ENCODE measurements at regions not wholly inside any gene's neighbourhood (a gene's known extent, or its start where the extent isn't known, plus 50 kb on each side); places are given as distances from the start of the nearest gene placed in this dataset.

DNA sequence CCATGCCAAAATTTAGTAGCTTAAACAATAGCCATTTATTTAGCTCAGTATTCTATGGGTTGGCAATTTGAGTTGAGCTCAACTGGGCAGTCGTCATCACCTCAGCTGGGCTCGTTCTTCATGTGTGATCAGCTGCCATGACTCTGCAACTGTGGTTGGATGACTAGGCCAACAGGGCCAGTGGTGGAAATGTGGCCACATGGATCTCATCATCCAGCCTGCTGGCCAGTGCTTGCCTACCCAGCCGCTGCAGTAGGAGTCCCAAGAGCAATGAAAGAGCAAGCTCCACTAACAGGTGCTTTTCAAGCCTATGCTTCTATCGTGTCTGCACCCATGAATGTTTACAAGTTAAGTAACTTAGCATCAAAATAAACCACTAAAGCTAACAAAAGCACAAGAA, 158.0 kb downstream of the ATPSCKMT start:
- dilution Hi-C loops (cut with HindIII; ENCODE audit: low sequenced_read_pairs, unreplicated experiment): no loop called here

More for the DNA sequence above, 158.0 kb downstream of the ATPSCKMT start:
- ATAC-seq (ENCODE audit: low read depth) (no peak), DNase-seq (no peak)
- in situ Hi-C loops (cut with MboI; ENCODE audit: low sequenced_read_pairs) (no loop called here), intact Hi-C loops (cut with micrococcal nuclease) (no loop called here)
- no peak overlapping the region for H2BK20ac ChIP-seq (ENCODE audit: low read depth, low read length)
- H3K4me1 ChIP-seq (ENCODE audit: control insufficient read depth, insufficient read depth, low read length): no peaks in the 10 kb centered on the region
- no peak overlapping the region for H3K56ac ChIP-seq (ENCODE audit: extremely low read depth, insufficient read depth, low read length)
- no peak overlapping the region for H3K18ac ChIP-seq (ENCODE audit: low read depth, low read length)
- no TSS peak for BruUV-seq (replicated peaks)
- no peak overlapping the region for H4K91ac ChIP-seq (ENCODE audit: insufficient read depth, low read depth, low read length)
- WGBS, 2 experiments (ENCODE audit: extremely low coverage in 2 of 2, insufficient read length in 1 of 2): no CpG with 5 or more reads among the region's 4 CpGs
- H2AK5ac ChIP-seq (ENCODE audit: low read depth, low read length): no peak overlapping the region
- H2BK15ac ChIP-seq (ENCODE audit: low read depth, low read length): no peak overlapping the region
- CTCF ChIA-PET: interaction anchor here (0.5 to 0.6 kb wide), 3 partner anchors 114 to 1236 kb away, joined by 3 to 5 read pairs (median 4); no protein-coding TSS in a partner anchor
- H2BK5ac ChIP-seq (ENCODE audit: low read depth, low read length, poor library complexity, severe bottlenecking): no peak overlapping the region
- no peak overlapping the region for H3K4me3 ChIP-seq (ENCODE audit: insufficient read depth, low read depth, low read length)
- no peak overlapping the region for H3K9ac ChIP-seq (ENCODE audit: low read depth, low read length)
- no peak overlapping the region for H2BK120ac ChIP-seq (ENCODE audit: low read depth, low read length)
- H4K8ac ChIP-seq (ENCODE audit: low read depth in 2 of 2, low read length in 2 of 2): no peak overlapping the region
- TF ChIP-seq, protein P1, sequence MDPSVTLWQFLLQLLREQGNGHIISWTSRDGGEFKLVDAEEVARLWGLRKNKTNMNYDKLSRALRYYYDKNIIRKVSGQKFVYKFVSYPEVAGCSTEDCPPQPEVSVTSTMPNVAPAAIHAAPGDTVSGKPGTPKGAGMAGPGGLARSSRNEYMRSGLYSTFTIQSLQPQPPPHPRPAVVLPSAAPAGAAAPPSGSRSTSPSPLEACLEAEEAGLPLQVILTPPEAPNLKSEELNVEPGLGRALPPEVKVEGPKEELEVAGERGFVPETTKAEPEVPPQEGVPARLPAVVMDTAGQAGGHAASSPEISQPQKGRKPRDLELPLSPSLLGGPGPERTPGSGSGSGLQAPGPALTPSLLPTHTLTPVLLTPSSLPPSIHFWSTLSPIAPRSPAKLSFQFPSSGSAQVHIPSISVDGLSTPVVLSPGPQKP (IDR thresholded peaks at IDR 0.05; ENCODE audit: borderline replicate concordance, low read depth, low read length): no peak
- TF ChIP-seq BHLHE40 (IDR thresholded peaks at IDR 0.05; ENCODE audit: low read depth, low read length) (no peak), CTCF (conservative IDR thresholded peaks at IDR 0.05; ENCODE audit: low read depth, low read length) (no peak), RAD21 (IDR thresholded peaks at IDR 0.05; ENCODE audit: low read length) (no peak), MAZ (IDR thresholded peaks at IDR 0.05; ENCODE audit: borderline replicate concordance, low read depth, low read length) (no peak), RFX5 (IDR thresholded peaks at IDR 0.05; ENCODE audit: low read depth, low read length) (no peak), CEBPB (IDR thresholded peaks at IDR 0.05; ENCODE audit: low read depth, low read length) (no peak), MAFK (IDR thresholded peaks at IDR 0.05; ENCODE audit: low read depth, low read length) (no peak), SMC3 (IDR thresholded peaks at IDR 0.05; ENCODE audit: low read depth, low read length) (no peak), NFE2L2 (IDR thresholded peaks at IDR 0.05; ENCODE audit: low read depth, low read length) (no peak), MXI1 (IDR thresholded peaks at IDR 0.05; ENCODE audit: borderline replicate concordance, low read depth, low read length) (no peak)
- no peak overlapping the region for H3K14ac ChIP-seq (replicated peaks; ENCODE audit: low read depth, low read length)
- H3K4me2 ChIP-seq (ENCODE audit: low read depth, low read length): no peak overlapping the region
- POLR2A ChIA-PET (ENCODE audit: unreplicated experiment): no interaction called here
- H4K20me1 ChIP-seq (ENCODE audit: insufficient read depth, low read length): no peaks in the 10 kb centered on the region
- H3K9me1 ChIP-seq (ENCODE audit: insufficient read depth, low read length): no peaks in the 10 kb centered on the region
- peaks cover 1% of the 10 kb centered on the region; the same call in 1 of the 2 replicates for H3K27me3 ChIP-seq (ENCODE audit: control insufficient read depth, insufficient read depth, low read length)
- H3K27ac ChIP-seq (ENCODE audit: insufficient read depth, low read length): no peak overlapping the region
- no peak overlapping the region for H3K4ac ChIP-seq (ENCODE audit: low read depth, low read length)
- H3K36me3 ChIP-seq (ENCODE audit: control insufficient read depth, insufficient read depth, low read length): no peaks in the 10 kb centered on the region
- no peak overlapping the region for H2AFZ ChIP-seq (replicated peaks; ENCODE audit: low read length, poor library complexity)
- H3K79me1 ChIP-seq (ENCODE audit: low read depth in 1 of 2, low read length in 2 of 2): no peaks in the 10 kb centered on the region
- H3K23ac ChIP-seq (ENCODE audit: low read depth, low read length): no peak overlapping the region
- peaks cover 6% of the 10 kb centered on the region for H3K9me3 ChIP-seq (ENCODE audit: control insufficient read depth, insufficient read depth, low read length)
- no peak overlapping the region for H4K5ac ChIP-seq (ENCODE audit: low read depth, low read length)
- peak overlapping the region; percentile 72 for H2AK9ac ChIP-seq (replicated peaks; ENCODE audit: low read depth, low read length, poor library complexity)

All from IMR-90 (cell line).